Ishikawa (cell line): ENCODE measurements at regions not wholly inside any gene's neighbourhood (a gene's known extent, or its start where the extent isn't known, plus 50 kb on each side); places are given as distances from the start of the nearest gene placed in this dataset.

Experiments
- CEBPB ChIP-seq: IDR thresholded peaks from 2 replicates; pipeline ENCODE4 v1.6.1; 2012
- CREB1 ChIP-seq: IDR thresholded peaks from 2 replicates; pipeline ENCODE4 v1.6.1; 2012; ENCODE audit warnings: low read depth
- EGR1 ChIP-seq: IDR thresholded peaks from 2 replicates; pipeline ENCODE4 v1.6.1; 2012
- EP300 ChIP-seq: IDR thresholded peaks from 2 replicates; pipeline ENCODE4 v1.6.1; 2012; ENCODE audit warnings: borderline replicate concordance
- FOXM1 ChIP-seq: IDR thresholded peaks from 2 replicates; pipeline ENCODE4 v1.6.1; 2012; ENCODE audit warnings: low read depth, borderline replicate concordance
- RAD21 ChIP-seq: IDR thresholded peaks from 2 replicates; pipeline ENCODE4 v1.6.1; 2012; ENCODE audit warnings: low read depth
- TAF1 ChIP-seq: IDR thresholded peaks from 2 replicates; pipeline ENCODE4 v1.6.1; 2012; ENCODE audit warnings: low read depth, mild to moderate bottlenecking
- TCF12 ChIP-seq: IDR thresholded peaks from 2 replicates; pipeline ENCODE4 v1.6.1; 2012; ENCODE audit warnings: low read depth
- TEAD4 ChIP-seq: IDR thresholded peaks from 2 replicates; pipeline ENCODE4 v1.6.1; 2012
- YY1 ChIP-seq: IDR thresholded peaks from 2 replicates; pipeline ENCODE4 v1.6.1; 2012; ENCODE audit warnings: low read depth
- ZBTB7A ChIP-seq: IDR thresholded peaks from 2 replicates; pipeline ENCODE4 v1.6.1; 2012; ENCODE audit warnings: low read depth
- TF ChIP-seq, protein P1 (sequence below): IDR thresholded peaks from 2 replicates; pipeline ENCODE4 v1.6.1; 2012
- TF ChIP-seq, protein P2 (sequence below): IDR thresholded peaks from 2 replicates; pipeline ENCODE4 v1.6.1; 2012
- TF ChIP-seq, protein P3 (sequence below): IDR thresholded peaks from 2 replicates; pipeline ENCODE4 v1.6.1; 2012; ENCODE audit warnings: low read depth, mild to moderate bottlenecking

DNA sequence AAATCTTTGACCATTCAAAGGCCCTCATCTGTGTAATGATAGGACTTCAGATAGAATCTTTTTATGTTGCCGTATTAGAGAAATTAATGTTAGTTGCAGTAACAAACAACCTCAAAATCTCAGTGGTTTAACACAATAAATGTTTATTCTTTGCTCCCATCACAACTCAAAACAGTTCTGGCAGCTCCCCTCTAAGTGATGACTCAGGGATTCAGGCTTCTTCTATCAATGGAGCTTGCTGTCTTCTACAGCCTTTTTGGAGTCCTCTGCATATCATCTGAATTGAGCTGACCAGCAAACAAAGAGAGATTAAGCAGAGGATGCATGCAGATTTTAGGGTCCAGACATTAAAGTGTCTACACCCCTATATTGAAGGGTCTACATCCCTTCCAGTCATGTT lies 59.1 kb upstream of the RAB3GAP2 start:
- TF ChIP-seq CEBPB: no peak

DNA sequence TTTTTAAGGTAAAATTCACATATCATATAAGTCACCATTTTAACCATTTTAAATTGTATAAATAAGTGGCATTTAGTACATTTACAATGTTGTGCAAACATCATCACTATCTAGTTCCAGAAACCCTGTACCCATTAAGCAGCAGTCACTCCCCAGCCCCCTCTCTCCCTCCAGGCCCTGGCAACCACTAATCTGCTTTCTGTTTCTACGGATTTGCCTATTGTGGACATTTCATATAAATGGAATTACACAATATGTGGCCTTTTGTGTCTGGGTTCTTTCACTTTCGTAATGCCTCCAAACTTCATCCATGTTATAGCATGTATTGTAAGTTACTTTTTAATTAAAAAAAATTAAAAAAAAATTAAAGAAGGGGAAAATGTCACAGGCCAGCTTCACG lies 58.0 kb upstream of the RAB3GAP2 start:
- TF ChIP-seq TAF1 (no peak), TEAD4 (no peak), ZBTB7A (no peak), CREB1 (no peak), CEBPB (no peak), FOXM1 (no peak)
- TF ChIP-seq, protein P1, sequence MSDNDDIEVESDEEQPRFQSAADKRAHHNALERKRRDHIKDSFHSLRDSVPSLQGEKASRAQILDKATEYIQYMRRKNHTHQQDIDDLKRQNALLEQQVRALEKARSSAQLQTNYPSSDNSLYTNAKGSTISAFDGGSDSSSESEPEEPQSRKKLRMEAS: no peak
- TF ChIP-seq, protein P2, sequence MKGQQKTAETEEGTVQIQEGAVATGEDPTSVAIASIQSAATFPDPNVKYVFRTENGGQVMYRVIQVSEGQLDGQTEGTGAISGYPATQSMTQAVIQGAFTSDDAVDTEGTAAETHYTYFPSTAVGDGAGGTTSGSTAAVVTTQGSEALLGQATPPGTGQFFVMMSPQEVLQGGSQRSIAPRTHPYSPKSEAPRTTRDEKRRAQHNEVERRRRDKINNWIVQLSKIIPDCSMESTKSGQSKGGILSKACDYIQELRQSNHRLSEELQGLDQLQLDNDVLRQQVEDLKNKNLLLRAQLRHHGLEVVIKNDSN: no peak

DNA sequence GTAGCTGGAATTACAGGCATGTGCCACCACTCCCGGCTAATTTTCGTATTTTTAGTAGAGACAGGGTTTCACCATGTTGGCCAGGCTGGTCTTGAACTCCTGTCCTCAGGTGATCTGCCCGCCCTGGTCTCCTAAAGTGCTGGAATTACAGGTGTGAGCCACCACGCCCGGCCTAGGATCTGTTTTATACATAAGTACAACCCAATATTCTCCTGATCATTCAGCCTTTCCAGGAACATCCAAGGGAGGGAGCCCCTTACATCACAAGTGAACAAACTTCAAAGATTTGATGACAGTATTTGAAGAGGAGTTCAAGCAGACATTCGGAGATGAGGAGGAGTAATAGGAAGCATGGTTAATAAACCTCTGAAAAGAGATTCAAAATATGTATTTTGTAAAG lies 54.9 kb upstream of the RAB3GAP2 start:
- no peak for TF ChIP-seq CEBPB
- TF ChIP-seq, protein P1: no peak

DNA sequence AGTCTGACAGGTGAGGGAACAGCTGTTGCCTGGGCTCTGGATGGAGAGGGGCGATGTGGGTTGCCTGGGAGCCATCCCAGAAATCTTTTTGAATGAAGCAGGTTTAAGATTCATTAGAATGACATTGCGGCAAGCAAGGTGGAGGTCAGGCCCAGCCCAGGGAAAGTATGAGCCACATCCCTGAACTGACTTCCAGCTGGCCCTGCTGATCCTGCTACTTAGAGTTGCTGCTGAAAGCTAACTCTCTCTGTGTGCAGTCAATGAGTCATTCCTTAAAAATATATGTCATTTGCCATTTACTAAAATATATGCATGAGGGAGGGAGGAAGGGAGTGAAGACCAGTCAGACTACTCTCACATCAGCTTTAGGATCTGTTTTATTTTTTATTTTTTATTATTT lies 54.3 kb upstream of the RAB3GAP2 start:
- no peak for TF ChIP-seq TEAD4
- no peak for TF ChIP-seq FOXM1
- TF ChIP-seq EP300: no peak
- TF ChIP-seq, protein P1: no peak
- no peak for TF ChIP-seq ZBTB7A
- TF ChIP-seq, protein P3, sequence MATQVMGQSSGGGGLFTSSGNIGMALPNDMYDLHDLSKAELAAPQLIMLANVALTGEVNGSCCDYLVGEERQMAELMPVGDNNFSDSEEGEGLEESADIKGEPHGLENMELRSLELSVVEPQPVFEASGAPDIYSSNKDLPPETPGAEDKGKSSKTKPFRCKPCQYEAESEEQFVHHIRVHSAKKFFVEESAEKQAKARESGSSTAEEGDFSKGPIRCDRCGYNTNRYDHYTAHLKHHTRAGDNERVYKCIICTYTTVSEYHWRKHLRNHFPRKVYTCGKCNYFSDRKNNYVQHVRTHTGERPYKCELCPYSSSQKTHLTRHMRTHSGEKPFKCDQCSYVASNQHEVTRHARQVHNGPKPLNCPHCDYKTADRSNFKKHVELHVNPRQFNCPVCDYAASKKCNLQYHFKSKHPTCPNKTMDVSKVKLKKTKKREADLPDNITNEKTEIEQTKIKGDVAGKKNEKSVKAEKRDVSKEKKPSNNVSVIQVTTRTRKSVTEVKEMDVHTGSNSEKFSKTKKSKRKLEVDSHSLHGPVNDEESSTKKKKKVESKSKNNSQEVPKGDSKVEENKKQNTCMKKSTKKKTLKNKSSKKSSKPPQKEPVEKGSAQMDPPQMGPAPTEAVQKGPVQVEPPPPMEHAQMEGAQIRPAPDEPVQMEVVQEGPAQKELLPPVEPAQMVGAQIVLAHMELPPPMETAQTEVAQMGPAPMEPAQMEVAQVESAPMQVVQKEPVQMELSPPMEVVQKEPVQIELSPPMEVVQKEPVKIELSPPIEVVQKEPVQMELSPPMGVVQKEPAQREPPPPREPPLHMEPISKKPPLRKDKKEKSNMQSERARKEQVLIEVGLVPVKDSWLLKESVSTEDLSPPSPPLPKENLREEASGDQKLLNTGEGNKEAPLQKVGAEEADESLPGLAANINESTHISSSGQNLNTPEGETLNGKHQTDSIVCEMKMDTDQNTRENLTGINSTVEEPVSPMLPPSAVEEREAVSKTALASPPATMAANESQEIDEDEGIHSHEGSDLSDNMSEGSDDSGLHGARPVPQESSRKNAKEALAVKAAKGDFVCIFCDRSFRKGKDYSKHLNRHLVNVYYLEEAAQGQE: no peak
- no peak for TF ChIP-seq TCF12
- no peak for TF ChIP-seq TAF1

DNA sequence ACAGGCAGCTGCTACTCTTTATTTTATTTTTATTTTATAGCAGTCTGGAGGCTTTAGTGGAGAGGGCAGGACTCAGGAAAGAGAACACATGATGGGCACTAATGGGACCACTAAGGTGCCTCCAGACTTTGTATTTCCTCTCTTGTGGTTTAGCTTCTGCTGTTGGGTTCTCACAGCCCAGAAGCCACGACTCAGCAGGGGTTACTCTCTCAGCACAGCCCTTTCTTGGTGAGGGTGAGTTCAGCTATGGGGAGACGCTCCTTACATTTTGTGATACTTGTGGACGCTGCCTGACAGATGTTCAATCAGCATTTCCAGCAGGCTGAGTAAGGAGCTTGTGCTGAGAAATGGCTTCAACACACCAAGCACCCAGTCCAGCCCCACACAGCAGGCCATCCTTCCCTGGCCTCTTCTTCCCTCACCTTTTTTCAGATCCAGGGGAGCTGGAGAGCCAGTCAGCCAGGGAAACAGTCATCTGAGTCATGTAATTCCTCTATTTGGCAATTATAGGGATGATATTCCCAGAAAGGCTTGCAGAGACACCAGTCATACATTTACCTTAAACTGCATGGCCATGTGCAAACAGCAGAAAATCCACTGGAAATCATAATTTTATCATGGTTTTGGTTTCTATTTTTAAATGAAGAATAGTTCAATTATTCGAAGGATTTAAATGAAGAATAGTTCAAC lies 53.2 kb upstream of the RAB3GAP2 start:
- TF ChIP-seq TAF1: no peak
- no peak for TF ChIP-seq CREB1
- no peak for TF ChIP-seq RAD21
- TF ChIP-seq CEBPB: no peak
- TF ChIP-seq YY1: no peak
- TF ChIP-seq EGR1: no peak
- TF ChIP-seq, protein P2: no peak
- TF ChIP-seq, protein P1: no peak
- TF ChIP-seq TCF12: no peak
- TF ChIP-seq, protein P3: no peak
- TF ChIP-seq ZBTB7A: no peak
- TF ChIP-seq FOXM1: no peak
- no peak for TF ChIP-seq TEAD4
- no peak for TF ChIP-seq EP300

DNA sequence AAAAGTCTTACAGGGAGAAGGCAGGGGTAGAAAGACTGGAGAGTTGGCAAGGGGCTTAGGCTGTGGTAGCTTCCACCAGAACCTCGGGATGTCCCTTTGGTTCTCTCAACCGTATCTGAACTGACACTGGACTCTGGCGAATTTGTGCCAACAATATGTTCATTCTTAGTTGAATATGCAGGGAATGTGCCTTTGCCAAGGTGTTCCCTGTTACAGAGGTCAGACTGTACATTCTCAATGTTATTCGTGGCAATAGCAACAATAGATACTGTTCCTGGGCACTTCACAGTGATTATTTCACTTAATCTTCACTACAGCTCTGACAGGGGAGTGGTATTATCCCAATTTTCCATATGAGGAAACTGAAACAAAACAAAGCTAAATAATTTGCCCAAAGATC lies 51.5 kb upstream of the RAB3GAP2 start:
- no peak for TF ChIP-seq CREB1

DNA sequence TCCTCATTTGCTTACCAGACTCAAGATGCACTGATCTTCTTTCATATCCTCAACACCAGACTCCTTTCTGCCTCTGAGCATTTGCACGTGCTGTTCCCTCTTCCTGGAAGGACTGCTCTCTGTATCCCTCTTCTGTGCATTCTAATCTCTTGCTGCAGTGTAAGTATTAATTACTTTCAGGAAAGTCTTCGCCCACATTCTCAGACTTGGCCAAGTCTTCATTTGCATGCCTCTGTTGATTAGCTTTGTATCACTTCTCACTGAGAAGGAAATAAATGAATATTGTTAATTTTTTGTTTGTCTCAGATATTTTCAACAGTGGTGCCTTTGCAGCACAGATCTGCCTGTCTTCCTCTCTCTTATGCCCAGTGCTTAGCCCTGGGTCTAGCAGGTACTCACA lies 50.3 kb upstream of the RAB3GAP2 start:
- TF ChIP-seq RAD21 (no peak), FOXM1 (no peak), CREB1 (no peak), ZBTB7A (no peak), TAF1 (no peak), EGR1 (no peak)
- TF ChIP-seq, protein P3: no peak
- TF ChIP-seq, protein P2: no peak
- TF ChIP-seq, protein P1: no peak
